ENCODE measurements at regions not wholly inside any gene's neighbourhood (a gene's known extent, or its start where the extent isn't known, plus 50 kb on each side); places are given as distances from the start of the nearest gene placed in this dataset.

- Mint-ChIP-seq H3K27ac (peak overlapping the region; percentile 87), H3K4me3 (no peak overlapping the region), H3K36me3 (peaks cover 31% of the 10 kb centered on the region), H3K27me3 (ENCODE audit: low read depth) (no peaks in the 10 kb centered on the region; the same call in 1 of the 2 replicates), H3K9me3 (peaks cover 34% of the 10 kb centered on the region), H3K4me1 (peaks cover 44% of the 10 kb centered on the region)
- CTCF ChIA-PET, result interaction anchor here (0.8 to 2.1 kb wide), 3 partner anchors 62 to 140 kb away, joined by 3 to 9 read pairs (median 4); no protein-coding TSS in a partner anchor
- ATAC-seq (no peak; the same call in 1 of the 2 replicates), DNase-seq (ENCODE audit: low spot score) (no peak)
- no peak for TF ChIP-seq HMGXB4 (CRISPR knock-in tag; IDR thresholded peaks at IDR 0.05)
- POLR2A ChIA-PET, result no interaction called here
Measured at GRCh38 chr6:24996269-24996836, 60.6 kb upstream of the RIPOR2 start.

GRCh38 chr6:24997231-24997630, 61.5 kb upstream of the RIPOR2 start:
- POLR2A ChIA-PET, result interaction anchor here (0.6 kb wide), 1 partner anchor 461 kb away, joined by 4 read pairs; no protein-coding TSS in a partner anchor
- H3K27ac Mint-ChIP-seq, result peak overlapping the region; percentile 87; the same call in 1 of the 2 replicates
- ATAC-seq, result peak; percentile 35

GRCh38 chr6:24997905-24998304, 62.1 kb upstream of the RIPOR2 start:
- peaks cover 25% of the 10 kb centered on the region for H3K36me3 Mint-ChIP-seq
- H3K4me1 Mint-ChIP-seq, result peaks cover 40% of the 10 kb centered on the region
- no peaks in the 10 kb centered on the region; the same call in 1 of the 2 replicates for H3K27me3 Mint-ChIP-seq (ENCODE audit: low read depth)
- DNase-seq (ENCODE audit: low spot score), result no peak
- H3K4me3 Mint-ChIP-seq, result peak overlapping the region; percentile 1; the same call in 1 of the 2 replicates
- peak; percentile 64 for ATAC-seq
- CTCF ChIA-PET, result interaction anchor here (0.6 to 1.0 kb wide), 4 partner anchors 16 to 142 kb away, joined by 3 to 4 read pairs (median 3); no protein-coding TSS in a partner anchor
- peak overlapping the region; percentile 87 for H3K27ac Mint-ChIP-seq
- 0 out of 2 replicates have a peak, but pooled peaks have one; percentile 39 for TF ChIP-seq ZNF532 (CRISPR knock-in tag; IDR thresholded peaks at IDR 0.05; ENCODE audit: borderline replicate concordance)
- TF ChIP-seq OVOL2 (CRISPR knock-in tag; IDR thresholded peaks at IDR 0.05; ENCODE audit: borderline replicate concordance), result no peak
- POLR2A ChIA-PET, result no interaction called here
- peaks cover 25% of the 10 kb centered on the region for H3K9me3 Mint-ChIP-seq

More at GRCh38 chr6:24997231-24997630, 61.5 kb upstream of the RIPOR2 start:
- no peak for DNase-seq (ENCODE audit: low spot score)
- Mint-ChIP-seq H3K9me3 (peaks cover 31% of the 10 kb centered on the region), H3K27me3 (ENCODE audit: low read depth) (no peaks in the 10 kb centered on the region; the same call in 1 of the 2 replicates), H3K4me1 (peaks cover 40% of the 10 kb centered on the region), H3K36me3 (peaks cover 28% of the 10 kb centered on the region), H3K4me3 (no peak overlapping the region)
- TF ChIP-seq NFATC4 (CRISPR knock-in tag; IDR thresholded peaks at IDR 0.05) (no peak), RELA (CRISPR knock-in tag; IDR thresholded peaks at IDR 0.05; ENCODE audit: borderline replicate concordance) (no peak)
- CTCF ChIA-PET, result interaction anchor here (0.6 to 1.0 kb wide), 3 partner anchors 17 to 131 kb away, joined by 3 to 4 read pairs (median 3); no protein-coding TSS in a partner anchor

- Mint-ChIP-seq H3K27ac (no peak overlapping the region), H3K27me3 (ENCODE audit: low read depth) (no peaks in the 10 kb centered on the region), H3K36me3 (peaks cover 2% of the 10 kb centered on the region; the same call in 1 of the 2 replicates), H3K4me3 (no peak overlapping the region), H3K9me3 (peaks cover 5% of the 10 kb centered on the region), H3K4me1 (peaks cover 26% of the 10 kb centered on the region)
- ATAC-seq, result no peak
- ChIA-PET POLR2A (no interaction called here), CTCF (interaction anchor here (1.2 to 2.4 kb wide), 2 partner anchors 11 to 67 kb away, joined by 3 to 9 read pairs; partner anchors contain the start of gene RIPOR2)
- no peak for DNase-seq (ENCODE audit: low spot score)
- TF ChIP-seq PRDM15 (CRISPR knock-in tag; IDR thresholded peaks at IDR 0.05) (no peak), OVOL2 (CRISPR knock-in tag; IDR thresholded peaks at IDR 0.05; ENCODE audit: borderline replicate concordance) (no peak), ATF2 (CRISPR knock-in tag; IDR thresholded peaks at IDR 0.05; ENCODE audit: borderline replicate concordance, low read depth) (no peak), FOXJ3 (CRISPR knock-in tag; IDR thresholded peaks at IDR 0.05; ENCODE audit: borderline replicate concordance) (no peak), ATF6 (CRISPR knock-in tag; IDR thresholded peaks at IDR 0.05) (no peak), TEAD1 (CRISPR knock-in tag; IDR thresholded peaks at IDR 0.05) (no peak), ZNF317 (CRISPR knock-in tag; IDR thresholded peaks at IDR 0.05; ENCODE audit: borderline replicate concordance, low read depth) (no peak)
Measured at GRCh38 chr6:25002326-25003091, 66.7 kb upstream of the RIPOR2 start.

Data from WTC11 (cell line).